NCI-H524 (cell line): ENCODE measurements at regions not wholly inside any gene's neighbourhood (a gene's known extent, or its start where the extent isn't known, plus 50 kb on each side); places are given as distances from the start of the nearest gene placed in this dataset.
A peak's percentile ranks its signal among the peaks of the same experiment; 100 is the strongest.
"Not testable (repeated sequence)": the region's sequence is repeated elsewhere in the genome, so short reads cannot be mapped to it uniquely, and the experiment has no call there.

Experiments
- DNase-seq, 2 experiments: peaks; one replicate each; lab custom pipeline; 2025; lab: John Stamatoyannopoulos, UW

- DNase-seq: no peak
These were observed 2504.3 kb downstream of the ARAP2 start for GRCh38 chr4:33739884-33740632.

- not testable (repeated sequence) for DNase-seq
These were observed 2503.4 kb downstream of the ARAP2 start for GRCh38 chr4:33740871-33741270.

GRCh38 chr4:33746979-33747378 lies 2497.3 kb downstream of the ARAP2 start:
- DNase-seq: no peak

GRCh38 chr4:33751050-33751449 lies 2493.3 kb downstream of the ARAP2 start:
- DNase-seq: no peak

- DNase-seq: no peak
These were observed 2471.7 kb downstream of the ARAP2 start for GRCh38 chr4:33772582-33772981.

GRCh38 chr4:33780952-33781791 lies 2463.1 kb downstream of the ARAP2 start:
- DNase-seq: no peak

- no peak for DNase-seq
These were observed 2458.5 kb downstream of the ARAP2 start for GRCh38 chr4:33785843-33786242.

- DNase-seq: no peak
These were observed 2441.7 kb downstream of the ARAP2 start for GRCh38 chr4:33802578-33802977.

- no peak for DNase-seq
These were observed 2418.6 kb downstream of the ARAP2 start for GRCh38 chr4:33825685-33826084.

- DNase-seq: not testable (repeated sequence)
These were observed 2415.0 kb downstream of the ARAP2 start for GRCh38 chr4:33829356-33829755.

- no peak for DNase-seq
These were observed 2412.8 kb downstream of the ARAP2 start for GRCh38 chr4:33831442-33832066.

GRCh38 chr4:33835764-33836163 lies 2408.6 kb downstream of the ARAP2 start:
- DNase-seq: not testable (repeated sequence)

GRCh38 chr4:33837043-33837838 lies 2407.1 kb downstream of the ARAP2 start:
- peak in 1 of 2 experiments; percentile 10 for DNase-seq

GRCh38 chr4:33841120-33841519 lies 2403.2 kb downstream of the ARAP2 start:
- DNase-seq: no peak

- no peak for DNase-seq
These were observed 2393.9 kb downstream of the ARAP2 start for GRCh38 chr4:33850371-33850902.

GRCh38 chr4:33853670-33854069 lies 2390.6 kb downstream of the ARAP2 start:
- not testable (repeated sequence) for DNase-seq

GRCh38 chr4:33864290-33864859 lies 2379.9 kb downstream of the ARAP2 start:
- no peak for DNase-seq

- DNase-seq: no peak
These were observed 2370.5 kb downstream of the ARAP2 start for GRCh38 chr4:33873791-33874190.

GRCh38 chr4:33878710-33879109 lies 2365.6 kb downstream of the ARAP2 start:
- no peak for DNase-seq

GRCh38 chr4:33881176-33881575 lies 2363.1 kb downstream of the ARAP2 start:
- DNase-seq: no peak
